Esophagus squamous epithelium (tissue), 4 donors: ENCODE measurements at regions not wholly inside any gene's neighbourhood (a gene's known extent, or its start where the extent isn't known, plus 50 kb on each side); places are given as distances from the start of the nearest gene placed in this dataset.

ENCODE experiments used
- CTCF ChIP-seq, 6 experiments: fragments of 450-650 bp in 4 of 6; fragments of 200-600 bp in 2 of 6; sonication (generic) in 2 of 6; IDR thresholded peaks; one replicate each; pipeline ENCODE4 v1.5.1; 2016 to 2019; ENCODE audit warnings: antibody characterized with exemption in 6 of 6, mild to moderate bottlenecking in 4 of 6, moderate library complexity in 4 of 6
- POLR2A ChIP-seq, 4 donors: fragments of 450-650 bp; IDR thresholded peaks; one replicate each; pipeline ENCODE4 v1.6.1; 2017; ENCODE audit warnings: antibody characterized with exemption in 4 of 4, mild to moderate bottlenecking in 4 of 4, moderate library complexity in 3 of 4

- TF ChIP-seq CTCF (IDR thresholded peaks at IDR 0.05) (no peak), POLR2A (IDR thresholded peaks at IDR 0.05) (no peak)
Observed at GRCh38 chr17:72334205-72334604, 213.4 kb downstream of the SOX9 start.
